ENCODE measurements at regions not wholly inside any gene's neighbourhood (a gene's known extent, or its start where the extent isn't known, plus 50 kb on each side); places are given as distances from the start of the nearest gene placed in this dataset.
"Not testable (repeated sequence)": the region's sequence is repeated elsewhere in the genome, so short reads cannot be mapped to it uniquely, and the experiment has no call there.

DNA sequence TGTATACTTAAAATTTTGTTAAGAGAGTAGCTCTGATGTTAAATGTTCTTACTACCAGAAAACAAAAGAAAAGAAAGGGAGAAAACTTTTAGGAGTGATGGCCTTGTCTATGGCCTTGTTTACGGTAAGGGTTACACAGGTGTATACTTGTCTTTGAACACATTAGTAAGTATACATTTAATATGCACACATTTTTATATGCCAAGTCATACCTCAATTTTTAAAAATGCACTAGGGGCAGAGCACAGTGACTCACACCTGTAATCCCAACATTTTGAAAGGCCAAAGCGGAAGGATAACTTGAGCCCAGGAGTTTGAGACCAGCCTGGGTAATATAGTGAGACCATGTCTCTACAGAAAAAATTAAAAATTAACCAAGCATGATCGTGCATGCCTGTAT is 166.7 kb upstream of the SNX2 start:
- DNase-seq (ENCODE audit: low read depth, low spot score): no peak
- H3K4me3 ChIP-seq (ENCODE audit: low read depth, low read length): no peak overlapping the region
- in situ Hi-C loops (cut with HindIII; ENCODE audit: low sequenced_read_pairs): no loop called here
- TF ChIP-seq CTCF (IDR thresholded peaks at IDR 0.05; ENCODE audit: low read depth, low read length): no peak

GRCh38 chr5:122611406-122611805 is 163.5 kb upstream of the SNX2 start:
- H3K4me3 ChIP-seq (ENCODE audit: low read depth, low read length): no peak overlapping the region
- no peak for TF ChIP-seq CTCF (IDR thresholded peaks at IDR 0.05; ENCODE audit: low read depth, low read length)
- in situ Hi-C loops (cut with HindIII; ENCODE audit: low sequenced_read_pairs): no loop called here
- no peak for DNase-seq (ENCODE audit: low read depth, low spot score)

GRCh38 chr5:122612901-122613300 is 162.0 kb upstream of the SNX2 start:
- in situ Hi-C loops (cut with HindIII; ENCODE audit: low sequenced_read_pairs): no loop called here
- TF ChIP-seq CTCF (IDR thresholded peaks at IDR 0.05; ENCODE audit: low read depth, low read length): no peak
- no peak for DNase-seq (ENCODE audit: low read depth, low spot score)
- H3K4me3 ChIP-seq (ENCODE audit: low read depth, low read length): no peak overlapping the region

DNA sequence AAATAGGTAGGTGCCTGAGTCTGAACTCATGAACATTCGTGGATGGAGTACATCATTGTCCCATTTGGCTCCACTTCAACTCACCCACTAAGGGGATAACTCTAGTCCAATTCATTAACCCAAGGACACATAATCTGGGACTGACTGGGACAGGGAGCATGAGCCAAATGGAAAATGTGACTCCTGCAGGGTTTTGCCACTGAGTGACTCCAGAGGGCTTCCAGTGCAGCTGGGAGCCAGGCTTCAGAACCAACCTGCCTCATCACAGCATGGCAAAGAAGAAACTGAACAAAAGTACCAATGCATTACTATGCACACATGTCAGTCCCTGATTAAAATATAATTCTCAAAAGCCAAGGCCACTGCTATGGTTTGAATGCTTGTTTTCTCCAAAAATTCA is 159.7 kb upstream of the SNX2 start:
- TF ChIP-seq CTCF (IDR thresholded peaks at IDR 0.05; ENCODE audit: low read depth, low read length): no peak
- no peak for DNase-seq (ENCODE audit: low read depth, low spot score)
- in situ Hi-C loops (cut with HindIII; ENCODE audit: low sequenced_read_pairs): no loop called here
- H3K4me3 ChIP-seq (ENCODE audit: low read depth, low read length): no peak overlapping the region

GRCh38 chr5:122615832-122616231 is 159.0 kb upstream of the SNX2 start:
- no peak for TF ChIP-seq CTCF (IDR thresholded peaks at IDR 0.05; ENCODE audit: low read depth, low read length)
- no peak overlapping the region for H3K4me3 ChIP-seq (ENCODE audit: low read depth, low read length)
- DNase-seq (ENCODE audit: low read depth, low spot score): no peak
- in situ Hi-C loops (cut with HindIII; ENCODE audit: low sequenced_read_pairs): no loop called here

GRCh38 chr5:122618046-122618445 is 156.8 kb upstream of the SNX2 start:
- DNase-seq (ENCODE audit: low read depth, low spot score); H3K4me3 ChIP-seq (ENCODE audit: low read depth, low read length); in situ Hi-C loops (cut with HindIII; ENCODE audit: low sequenced_read_pairs): not testable (repeated sequence)

- in situ Hi-C loops (cut with HindIII; ENCODE audit: low sequenced_read_pairs); H3K4me3 ChIP-seq (ENCODE audit: low read depth, low read length); DNase-seq (ENCODE audit: low read depth, low spot score): not testable (repeated sequence)
These were observed 154.1 kb upstream of the SNX2 start for GRCh38 chr5:122620768-122621167.

DNA sequence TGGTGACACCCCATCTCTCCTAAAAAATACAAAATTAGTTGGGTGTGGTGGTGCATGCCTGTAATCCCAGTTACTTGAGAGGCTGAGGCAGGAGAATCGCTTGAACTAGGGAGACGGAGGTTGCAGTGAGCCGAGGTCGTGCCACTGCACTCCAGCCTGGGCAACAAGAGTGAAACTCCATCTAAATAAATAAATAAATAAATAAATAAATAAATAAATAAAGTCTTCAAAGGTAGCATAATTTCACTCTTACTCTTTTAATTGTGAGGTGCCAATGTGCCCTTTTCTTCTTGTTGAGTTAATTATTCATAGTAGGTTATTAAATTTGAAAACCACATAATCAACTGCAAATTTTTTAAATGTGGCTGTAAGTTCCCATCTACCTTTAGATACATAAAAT is 146.2 kb upstream of the SNX2 start:
- in situ Hi-C loops (cut with HindIII; ENCODE audit: low sequenced_read_pairs); H3K4me3 ChIP-seq (ENCODE audit: low read depth, low read length); DNase-seq (ENCODE audit: low read depth, low spot score): not testable (repeated sequence)
